SHP77 treated with DMSO at 0.1 percent for 48 hours (cell line): ENCODE measurements at regions not wholly inside any gene's neighbourhood (a gene's known extent, or its start where the extent isn't known, plus 50 kb on each side); places are given as distances from the start of the nearest gene placed in this dataset.
"Not testable (repeated sequence)": the region's sequence is repeated elsewhere in the genome, so short reads cannot be mapped to it uniquely, and the experiment has no call there.

Experiments used
- DNase-seq: peaks from one replicate; lab custom pipeline; 2025; lab: John Stamatoyannopoulos, UW

GRCh38 chr15:100720406-100720967 lies 118.1 kb downstream of the ASB7 start:
- DNase-seq = no peak

- peak; percentile 79 for DNase-seq
Measured at GRCh38 chr15:100721758-100722550, 119.6 kb downstream of the ASB7 start.

DNA sequence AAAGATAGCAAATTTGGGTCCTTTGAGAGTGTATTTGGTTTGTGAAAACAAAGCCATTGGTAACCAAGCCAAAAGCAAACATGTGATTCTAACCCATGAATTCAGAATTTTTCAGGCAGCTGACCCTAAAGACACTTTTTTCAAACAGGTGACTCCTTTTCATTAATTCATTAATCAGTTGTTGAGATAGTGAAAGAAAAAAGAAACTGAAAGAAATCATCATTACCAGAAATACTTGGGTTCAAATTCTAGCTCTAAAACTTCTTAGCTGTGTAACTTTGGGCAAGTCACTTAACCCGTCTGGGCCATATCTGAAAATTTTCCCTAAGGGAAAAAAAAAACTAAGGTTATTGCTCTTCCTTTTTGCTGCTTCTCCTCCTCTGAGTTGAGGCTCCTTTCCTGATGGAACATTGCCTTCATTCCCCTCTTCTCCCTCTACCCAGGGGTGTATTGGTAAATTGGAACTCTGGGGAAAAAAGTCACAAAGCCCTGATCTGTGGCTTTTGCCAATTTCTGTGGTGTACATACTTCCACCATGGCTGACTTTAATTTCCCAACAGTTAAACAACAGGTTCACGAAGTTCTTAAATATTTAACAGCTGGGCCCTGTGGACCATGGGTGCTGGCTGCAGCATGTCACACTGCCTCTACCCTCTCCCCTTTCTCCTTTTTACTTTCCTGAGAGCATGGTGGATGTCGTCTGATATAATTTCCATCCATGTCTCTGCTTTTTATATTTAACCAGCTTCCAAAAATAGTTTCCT lies 120.3 kb downstream of the ASB7 start:
- DNase-seq = no peak

- DNase-seq = no peak
Measured at GRCh38 chr15:100723315-100723801, 121.0 kb downstream of the ASB7 start.

GRCh38 chr15:100725121-100726069 lies 123.0 kb downstream of the ASB7 start:
- DNase-seq = no peak

DNA sequence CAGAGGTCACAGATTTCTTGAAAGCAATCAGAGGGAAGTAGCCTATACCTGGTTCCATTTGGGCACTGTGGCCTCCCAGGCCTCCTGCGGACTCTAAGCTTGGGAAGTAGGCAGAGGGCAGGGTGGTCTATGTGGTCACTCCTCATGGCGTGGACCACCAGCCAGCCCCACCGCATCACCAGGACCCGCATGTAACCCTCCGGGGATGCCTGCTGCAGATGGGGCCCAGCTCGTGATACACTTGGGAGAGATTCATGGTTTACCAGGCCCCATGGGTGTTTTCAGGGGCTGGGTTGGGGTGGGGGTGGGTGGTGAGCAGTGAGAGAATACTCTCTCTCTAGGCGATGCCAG lies 123.7 kb downstream of the ASB7 start:
- DNase-seq = no peak

DNA sequence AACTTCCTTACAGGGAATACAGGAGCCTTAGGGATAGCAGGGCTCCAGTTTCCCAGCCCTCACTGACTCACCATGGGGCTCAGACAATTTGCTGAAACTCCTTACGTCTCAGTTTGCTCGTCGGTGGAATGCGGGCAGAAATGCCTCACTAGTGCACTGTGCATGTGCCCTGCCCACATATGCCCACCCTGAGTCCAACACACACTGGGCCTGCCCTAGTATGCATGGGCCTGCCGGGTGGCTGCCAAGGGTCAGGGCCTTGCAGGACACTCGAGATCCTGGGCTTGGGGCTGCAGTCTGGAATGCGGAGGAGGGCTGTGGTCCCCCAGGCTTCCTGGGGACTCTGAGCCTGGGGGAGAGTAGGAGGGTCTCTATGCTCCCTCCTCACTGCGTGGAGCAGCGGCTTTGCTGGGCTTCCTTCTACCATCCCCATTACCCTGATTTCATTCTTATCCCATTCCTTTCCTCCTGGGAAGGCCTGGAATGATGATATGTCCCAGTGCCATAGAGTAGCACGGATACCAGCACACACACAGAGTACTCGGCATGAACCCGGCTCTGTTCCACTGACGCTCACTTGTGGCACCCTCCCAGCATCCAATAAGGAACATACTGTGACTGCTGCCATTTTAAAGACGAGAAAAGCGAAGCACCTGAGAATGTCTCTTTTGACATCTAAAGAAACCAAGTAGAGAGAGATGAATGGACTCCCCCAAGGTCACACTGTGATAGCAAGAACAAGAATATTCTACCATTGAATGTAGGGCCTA lies 124.2 kb downstream of the ASB7 start:
- no peak for DNase-seq

DNA sequence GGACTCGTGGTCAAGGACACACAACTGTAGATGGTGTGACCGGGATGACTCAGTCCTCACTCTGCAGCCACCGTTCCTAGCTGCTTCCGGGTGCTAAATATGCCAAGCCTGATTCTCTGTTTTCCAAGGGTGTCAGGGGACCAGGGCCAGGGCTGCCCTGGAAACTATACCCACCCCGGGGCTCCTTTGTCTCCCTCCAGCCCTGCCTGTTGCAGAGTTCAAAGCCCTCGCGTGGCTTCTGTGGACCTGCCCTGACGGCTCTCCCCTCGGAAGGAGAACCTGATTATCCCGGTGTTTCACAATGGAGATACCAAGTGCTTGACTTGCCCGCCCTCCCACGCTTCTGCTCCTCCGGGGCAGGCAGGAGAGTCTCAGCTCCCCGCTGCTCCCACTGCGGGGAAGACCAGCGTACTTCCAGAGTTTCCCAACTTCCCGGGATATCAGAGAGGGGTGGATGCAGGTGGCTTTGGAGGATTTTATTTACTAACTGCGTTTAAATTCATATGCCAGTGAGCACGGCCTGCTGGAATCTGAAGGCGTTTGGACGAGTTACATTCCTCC lies 125.0 kb downstream of the ASB7 start:
- no peak for DNase-seq

- DNase-seq = no peak
Measured at GRCh38 chr15:100728371-100729201, 126.2 kb downstream of the ASB7 start.

DNA sequence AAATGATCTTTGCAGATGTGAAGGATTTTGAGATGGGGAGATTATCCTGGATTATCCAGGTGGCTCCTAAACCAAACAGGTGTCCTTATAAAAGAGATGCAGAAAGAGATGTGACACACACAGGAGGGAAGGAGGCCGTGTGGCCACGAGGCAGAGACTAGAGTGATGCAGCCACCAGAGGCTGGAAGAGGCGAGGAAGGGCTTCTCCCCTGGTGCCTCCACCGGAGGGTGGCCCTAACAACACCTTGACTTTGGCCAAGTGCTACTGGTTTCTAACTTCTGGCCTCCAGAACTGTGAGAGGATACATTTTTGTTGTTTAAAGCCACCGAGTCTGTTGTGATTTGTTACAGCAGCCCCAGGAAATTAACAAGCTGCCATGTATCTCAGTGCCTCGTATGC lies 127.1 kb downstream of the ASB7 start:
- no peak for DNase-seq

- DNase-seq = no peak
Measured at GRCh38 chr15:100730129-100730528, 127.7 kb downstream of the ASB7 start.

DNA sequence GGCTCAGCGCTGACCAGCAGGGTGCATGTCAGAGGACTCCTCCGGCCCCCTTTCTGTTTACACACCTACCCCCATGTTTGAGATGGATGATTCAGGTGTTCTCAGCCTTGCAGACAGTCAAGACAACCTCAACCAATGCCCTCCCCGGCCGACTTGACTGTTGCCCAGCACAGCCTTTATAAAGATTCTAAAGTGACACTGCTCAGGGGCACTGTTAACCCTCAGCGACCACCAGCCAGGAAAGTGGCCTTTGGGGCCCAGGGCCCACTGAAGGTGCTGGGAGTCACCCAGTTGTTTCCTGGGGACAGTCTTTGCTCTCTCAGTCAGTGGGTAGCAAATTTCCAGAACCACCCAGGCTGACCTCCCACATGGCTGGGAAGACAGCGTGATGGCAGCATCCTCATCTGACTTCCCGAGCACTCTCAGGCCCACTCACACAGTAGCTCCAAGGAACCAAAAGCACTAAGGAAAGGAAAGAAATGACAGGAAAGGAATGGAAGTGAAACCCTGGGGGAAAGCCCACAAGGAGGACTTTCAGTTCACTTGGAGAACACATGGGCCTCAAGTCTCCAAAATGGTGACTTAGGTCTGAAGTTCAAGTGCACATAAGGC lies 128.4 kb downstream of the ASB7 start:
- DNase-seq = no peak

GRCh38 chr15:100731267-100732152 lies 129.1 kb downstream of the ASB7 start:
- DNase-seq = no peak

GRCh38 chr15:100732211-100733055 lies 130.0 kb downstream of the ASB7 start:
- no peak for DNase-seq

GRCh38 chr15:100733101-100733842 lies 130.9 kb downstream of the ASB7 start:
- DNase-seq = no peak

DNA sequence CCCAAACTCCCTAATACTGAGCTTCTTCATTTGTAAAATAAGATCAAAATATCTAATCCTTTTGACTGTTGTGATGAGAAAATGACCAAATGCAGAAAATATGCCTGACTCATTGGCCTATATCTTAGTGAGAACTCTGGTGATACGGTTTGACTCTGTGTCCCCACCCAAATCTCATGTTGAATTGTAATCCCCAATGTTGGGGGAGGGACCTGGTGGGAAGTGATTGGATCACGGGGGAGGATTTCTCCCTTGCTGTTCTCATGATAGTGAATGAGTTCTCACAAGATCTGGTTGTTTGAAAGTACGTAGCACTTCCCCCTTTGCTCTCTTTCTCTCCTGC lies 131.4 kb downstream of the ASB7 start:
- DNase-seq = not testable (repeated sequence)

DNA sequence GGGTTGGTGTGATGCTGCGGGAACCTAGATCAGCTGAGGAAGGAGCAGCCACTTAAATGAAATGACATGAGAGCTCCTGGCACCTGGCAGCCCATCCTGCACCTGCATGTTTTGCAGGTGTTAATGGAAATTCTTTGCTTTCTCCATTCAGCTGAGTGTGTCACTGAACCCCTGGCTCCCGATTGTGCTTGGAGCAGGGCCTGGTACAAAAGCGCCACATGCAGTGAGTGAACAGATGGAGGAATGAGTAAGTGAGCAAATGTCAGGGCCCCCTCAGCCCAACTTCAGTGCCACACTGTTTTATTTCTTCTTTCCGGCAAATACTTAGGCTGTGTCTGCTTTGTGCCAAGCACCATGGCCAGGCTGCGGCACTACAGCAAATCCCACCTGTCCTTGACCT lies 132.2 kb downstream of the ASB7 start:
- no peak for DNase-seq
